Muscle layer of colon (tissue), 2 donors: ENCODE measurements at regions not wholly inside any gene's neighbourhood (a gene's known extent, or its start where the extent isn't known, plus 50 kb on each side); places are given as distances from the start of the nearest gene placed in this dataset.

Experiments
- H3K27ac ChIP-seq: one replicate; pipeline ENCODE4 v1.7.0; 2013; ENCODE audit warnings: low read depth, mild to moderate bottlenecking, low read length, moderate library complexity
- H3K27me3 ChIP-seq, 2 donors: one replicate each; pipeline ENCODE4 v1.7.0; 2013; ENCODE audit warnings: low read length in 2 of 2, mild to moderate bottlenecking in 2 of 2; ENCODE audit not compliant: insufficient read depth in 2 of 2, control insufficient read depth in 1 of 2
- H3K36me3 ChIP-seq: one replicate; pipeline ENCODE4 v1.7.0; 2013; ENCODE audit warnings: mild to moderate bottlenecking, low read length; ENCODE audit not compliant: insufficient read depth
- H3K4me1 ChIP-seq: one replicate; pipeline ENCODE4 v1.7.0; 2013; ENCODE audit warnings: mild to moderate bottlenecking, low read length; ENCODE audit not compliant: insufficient read depth
- H3K4me3 ChIP-seq, 2 donors: one replicate each; pipeline ENCODE4 v1.7.0; 2013; ENCODE audit warnings: low read length in 2 of 2, low read depth in 1 of 2, mild to moderate bottlenecking in 1 of 2, moderate library complexity in 1 of 2
- H3K9ac ChIP-seq: one replicate; pipeline ENCODE4 v1.7.0; 2013; ENCODE audit warnings: low read length
- H3K9me3 ChIP-seq: one replicate; pipeline ENCODE4 v1.7.0; 2013; ENCODE audit warnings: mild to moderate bottlenecking, low read length
- donor health status: abdominal sarcoma.
- donor health status: Adenocarcinoma of cecum.

DNA sequence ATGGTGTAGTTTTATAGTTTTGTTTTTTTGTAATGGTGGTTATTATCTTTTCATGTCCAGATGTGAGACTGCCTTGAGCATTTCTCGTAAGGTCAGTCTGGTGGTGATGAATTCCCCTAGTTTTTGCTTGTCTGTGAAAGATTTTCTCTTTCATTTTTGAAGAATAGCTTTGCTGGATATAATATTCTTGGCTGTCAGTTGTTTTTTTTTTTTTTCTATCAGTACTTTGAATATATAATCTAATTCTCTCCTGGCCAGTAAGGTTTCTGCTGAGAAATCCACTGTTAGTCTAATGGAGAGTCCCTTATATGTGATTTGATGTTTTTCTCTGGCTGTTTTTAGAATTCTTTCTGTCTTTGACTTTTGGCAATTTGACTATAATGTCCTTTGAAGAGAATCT is 106.9 kb downstream of the CARTPT start:
- H3K27me3 ChIP-seq = no peaks in the 10 kb centered on the region
- H3K9me3 ChIP-seq = no peaks in the 10 kb centered on the region
- H3K4me3 ChIP-seq = no peak overlapping the region
- no peaks in the 10 kb centered on the region for H3K36me3 ChIP-seq
- no peak overlapping the region for H3K27ac ChIP-seq
- no peak overlapping the region for H3K9ac ChIP-seq
- H3K4me1 ChIP-seq = peaks cover 10% of the 10 kb centered on the region

DNA sequence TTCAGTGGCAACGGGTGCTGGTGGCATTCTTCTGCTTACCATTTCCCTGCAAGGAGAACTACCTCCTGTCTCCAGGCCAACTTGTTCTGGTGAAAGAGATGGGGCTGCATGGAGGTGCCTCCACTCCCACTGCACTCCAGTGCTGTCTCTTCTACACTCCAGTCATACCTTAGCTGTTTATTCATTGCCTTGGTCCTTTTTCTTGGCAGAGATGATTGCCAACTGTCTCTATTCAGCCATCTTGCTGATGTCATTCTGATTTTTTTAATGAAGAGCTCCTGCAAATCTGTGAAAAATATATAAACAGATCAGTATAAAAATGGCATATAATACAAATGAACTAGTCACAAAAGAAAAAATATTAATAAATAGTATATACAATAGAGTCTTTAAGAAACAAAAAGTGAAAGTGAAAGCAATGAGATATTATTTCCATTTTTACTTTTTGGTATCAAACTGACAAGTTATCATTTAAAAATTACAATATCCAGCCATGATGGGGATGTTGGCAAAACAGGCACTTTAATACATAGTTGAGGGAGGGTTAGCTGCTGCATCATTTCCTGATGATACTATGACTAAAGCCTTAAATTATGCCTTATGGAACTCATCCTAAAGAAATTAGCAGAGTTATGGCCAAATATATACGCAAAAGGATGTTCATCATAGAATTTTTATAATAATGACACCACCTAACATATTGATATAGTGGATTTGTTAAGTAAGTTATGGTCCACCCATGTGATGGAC is 109.4 kb downstream of the CARTPT start:
- Histone ChIP-seq H3K36me3 (no peaks in the 10 kb centered on the region), H3K4me1 (peaks cover 10% of the 10 kb centered on the region), H3K9me3 (no peaks in the 10 kb centered on the region), H3K9ac (no peak overlapping the region), H3K4me3 (no peak overlapping the region), H3K27me3 (no peaks in the 10 kb centered on the region), H3K27ac (no peak overlapping the region)

DNA sequence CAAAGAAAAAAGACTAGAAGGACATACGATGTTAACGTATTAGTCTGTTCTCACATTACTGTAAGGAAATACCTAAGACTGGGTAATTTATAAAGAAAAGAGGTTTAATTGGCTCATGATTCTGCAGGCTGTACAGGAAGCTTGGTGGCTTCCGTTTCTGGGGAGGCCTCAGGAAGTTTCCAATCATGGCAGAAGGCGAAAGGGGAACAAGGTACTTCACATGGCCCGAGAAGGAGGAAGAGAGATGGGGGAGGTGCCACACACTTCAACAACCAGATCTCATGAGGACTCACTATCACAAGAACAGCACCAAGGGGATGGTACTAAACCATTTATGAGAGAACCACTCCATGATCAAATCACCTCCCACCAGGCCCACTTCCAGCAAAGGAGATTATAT is 110.1 kb downstream of the CARTPT start:
- Histone ChIP-seq H3K9ac (no peak overlapping the region), H3K36me3 (no peaks in the 10 kb centered on the region), H3K9me3 (no peaks in the 10 kb centered on the region), H3K4me1 (peaks cover 10% of the 10 kb centered on the region), H3K27ac (no peak overlapping the region), H3K4me3 (no peak overlapping the region), H3K27me3 (no peaks in the 10 kb centered on the region)

DNA sequence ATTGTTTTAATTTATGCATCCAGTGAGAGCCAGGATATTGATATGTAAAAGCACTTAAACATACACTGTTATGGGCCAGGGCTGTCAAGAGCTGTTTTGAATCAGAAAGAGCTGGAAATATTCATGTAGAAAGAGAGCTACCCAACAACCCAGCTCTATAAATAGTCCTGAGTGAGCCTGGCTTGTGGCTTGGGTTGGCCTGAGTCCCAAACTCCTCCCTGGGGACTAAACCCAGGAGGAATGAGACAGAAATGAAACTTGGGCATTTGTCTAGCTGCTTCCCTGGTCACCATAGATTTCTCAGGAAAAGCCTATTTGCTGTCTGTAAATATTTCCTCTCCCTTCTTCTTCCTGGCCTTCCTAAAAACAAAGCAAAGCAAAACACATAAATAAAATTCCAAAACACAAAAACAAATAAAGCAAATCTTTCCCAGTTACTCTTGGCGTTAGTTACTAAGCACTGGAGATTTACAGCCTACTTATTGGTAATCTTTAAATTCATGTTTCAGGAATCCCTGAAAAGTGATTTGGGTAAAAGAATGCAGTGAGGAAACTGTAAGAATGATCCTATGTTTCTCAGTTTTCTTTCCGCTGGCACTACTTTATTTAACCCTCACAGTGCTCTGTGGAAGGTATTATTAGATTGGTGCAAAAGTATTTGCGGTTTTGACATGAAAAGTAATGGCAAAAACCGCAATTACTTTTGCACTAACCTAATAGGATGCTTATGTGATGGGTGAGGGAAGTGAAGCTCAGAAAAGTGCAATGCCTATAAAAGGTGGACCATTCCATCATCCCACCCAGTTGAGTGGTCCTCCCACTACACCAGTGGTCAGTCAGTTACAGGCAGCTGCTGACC is 111.8 kb downstream of the CARTPT start:
- Histone ChIP-seq H3K4me1 (peaks cover 10% of the 10 kb centered on the region), H3K36me3 (no peaks in the 10 kb centered on the region), H3K9ac (no peak overlapping the region), H3K9me3 (no peaks in the 10 kb centered on the region), H3K27me3 (no peaks in the 10 kb centered on the region), H3K4me3 (no peak overlapping the region), H3K27ac (no peak overlapping the region)

DNA sequence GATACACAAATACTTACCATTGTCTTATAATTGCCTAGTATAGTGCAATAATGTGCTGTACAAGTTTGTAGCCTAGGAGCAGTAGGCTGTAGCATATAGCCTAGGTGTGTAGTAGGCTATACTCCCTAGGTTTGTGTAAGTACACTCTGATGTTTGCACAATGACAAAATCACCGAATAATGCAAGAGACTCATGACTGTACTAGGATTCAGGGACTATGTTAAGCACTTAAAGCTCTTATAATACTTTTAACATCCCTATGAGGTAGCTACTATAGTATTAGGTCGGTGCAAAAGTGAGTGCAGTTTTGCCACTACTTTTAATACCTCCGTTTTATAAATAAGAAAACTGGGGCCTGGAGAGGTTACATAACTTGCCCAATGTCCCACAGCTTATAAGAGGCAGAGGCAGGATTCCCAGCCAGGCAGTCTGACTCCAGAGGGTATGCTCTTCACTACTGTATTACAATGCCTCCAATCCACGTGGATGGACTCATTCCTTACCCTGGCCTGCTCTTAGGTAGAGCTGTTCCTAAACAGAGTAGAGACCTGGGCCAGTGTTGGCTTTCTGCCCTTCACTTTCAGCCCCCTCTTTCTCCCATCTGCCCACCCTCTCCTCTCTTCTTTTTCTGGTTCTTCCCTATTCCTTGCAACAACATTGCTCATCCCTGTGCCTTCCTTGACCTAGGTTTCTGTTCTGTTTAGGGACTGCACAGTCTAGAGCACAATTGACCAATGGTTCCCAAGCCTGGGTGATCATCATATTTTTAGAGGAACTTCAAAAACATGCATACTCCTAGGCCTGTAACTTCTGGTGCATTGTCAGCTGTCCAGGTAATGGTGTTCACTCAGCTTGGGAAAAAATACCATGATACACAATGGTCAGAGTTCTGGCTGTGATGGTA is 114.0 kb downstream of the CARTPT start:
- Histone ChIP-seq H3K36me3 (no peaks in the 10 kb centered on the region), H3K27ac (no peak overlapping the region), H3K27me3 (no peaks in the 10 kb centered on the region), H3K4me3 (no peak overlapping the region), H3K9me3 (no peaks in the 10 kb centered on the region), H3K9ac (no peak overlapping the region), H3K4me1 (peaks cover 10% of the 10 kb centered on the region)

DNA sequence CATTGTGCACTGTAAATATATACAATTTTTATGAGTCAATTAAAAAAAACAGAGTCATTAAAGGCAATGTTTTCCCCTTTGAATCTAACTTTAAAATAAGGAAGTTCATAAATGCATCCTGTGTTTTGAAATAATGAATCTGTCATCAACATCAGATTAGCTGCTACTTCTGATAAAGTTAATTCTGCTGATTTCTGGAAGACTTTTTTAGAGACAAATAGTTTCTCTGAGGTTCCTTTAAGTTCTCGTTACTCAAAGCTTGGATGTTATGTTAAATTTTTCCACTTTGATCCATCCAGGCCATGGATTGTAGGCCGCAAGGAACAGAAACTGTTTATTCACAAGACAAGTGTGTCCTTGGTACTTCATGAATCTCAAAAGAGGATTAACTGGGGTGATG is 115.5 kb downstream of the CARTPT start:
- Histone ChIP-seq H3K4me3 (no peak overlapping the region), H3K4me1 (peaks cover 10% of the 10 kb centered on the region), H3K9me3 (no peaks in the 10 kb centered on the region), H3K9ac (no peak overlapping the region), H3K27ac (no peak overlapping the region), H3K36me3 (no peaks in the 10 kb centered on the region), H3K27me3 (no peaks in the 10 kb centered on the region)

DNA sequence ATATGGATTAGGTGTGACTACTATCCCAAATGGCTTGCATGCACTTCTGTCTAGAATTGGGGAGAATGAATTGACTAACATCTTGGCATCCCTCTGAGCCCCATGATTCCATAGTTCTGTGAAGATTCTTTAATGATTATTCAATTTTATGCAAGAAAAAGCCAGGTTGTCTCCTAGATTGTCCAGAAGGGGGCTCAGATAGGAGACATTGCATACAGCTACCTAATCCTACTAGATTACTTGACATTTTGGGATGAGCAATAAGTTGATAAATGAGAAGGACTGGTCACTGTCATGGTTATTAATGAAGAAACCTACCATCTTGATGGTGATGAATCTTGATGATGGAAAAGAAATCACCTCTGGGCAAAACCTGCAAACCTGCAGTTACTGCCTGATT is 117.0 kb downstream of the CARTPT start:
- Histone ChIP-seq H3K4me3 (no peak overlapping the region), H3K4me1 (no peaks in the 10 kb centered on the region), H3K27me3 (no peaks in the 10 kb centered on the region), H3K9me3 (no peaks in the 10 kb centered on the region), H3K9ac (no peak overlapping the region), H3K36me3 (no peaks in the 10 kb centered on the region), H3K27ac (no peak overlapping the region)

DNA sequence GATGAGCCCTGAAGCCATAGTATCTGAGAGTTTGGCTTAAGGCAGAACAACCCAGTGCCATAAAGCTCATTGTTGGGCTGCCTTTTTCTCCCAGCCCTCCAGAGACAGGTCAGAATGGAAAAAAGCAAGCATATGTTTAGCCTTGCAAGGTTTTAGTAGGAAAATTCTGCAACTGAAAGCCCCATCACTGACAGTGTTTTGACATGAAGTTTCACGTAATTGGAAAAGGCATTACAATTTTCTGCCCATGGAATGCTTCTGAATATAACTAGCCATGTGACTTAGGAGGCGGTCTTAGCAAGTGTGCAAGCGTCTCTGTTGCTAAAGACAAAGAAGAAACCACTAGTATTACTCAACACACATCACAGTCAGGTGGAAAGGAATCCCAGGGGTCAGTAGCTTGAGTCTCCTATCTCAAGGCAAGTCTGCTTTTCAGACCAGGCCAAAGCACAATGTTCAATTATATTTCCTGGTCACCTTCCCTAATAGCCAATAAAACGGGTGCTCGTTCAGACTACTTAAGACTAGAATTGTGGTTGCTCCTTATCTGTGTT is 117.6 kb downstream of the CARTPT start:
- no peak overlapping the region for H3K4me3 ChIP-seq
- no peak overlapping the region for H3K27ac ChIP-seq
- no peaks in the 10 kb centered on the region for H3K27me3 ChIP-seq
- H3K4me1 ChIP-seq = no peaks in the 10 kb centered on the region
- no peaks in the 10 kb centered on the region for H3K36me3 ChIP-seq
- no peak overlapping the region for H3K9ac ChIP-seq
- H3K9me3 ChIP-seq = no peaks in the 10 kb centered on the region

DNA sequence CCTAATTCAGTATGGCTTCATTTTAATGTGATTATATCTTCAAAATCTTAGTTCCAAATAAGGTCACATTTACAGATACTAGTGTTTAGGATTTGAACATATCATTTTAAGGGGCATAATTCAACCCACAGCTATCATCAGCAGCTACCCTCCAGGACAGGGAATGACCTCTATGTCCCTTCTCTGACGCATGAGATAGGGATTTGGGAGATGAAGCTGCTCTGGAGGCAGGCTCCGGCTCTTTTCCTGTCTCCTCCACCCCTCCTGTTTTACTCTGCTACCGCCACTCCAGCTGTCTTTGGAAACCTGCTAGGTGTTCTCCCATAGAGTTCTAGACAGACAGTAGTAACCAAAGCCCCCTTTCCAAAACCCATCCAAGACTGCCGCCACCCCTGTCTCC is 119.2 kb downstream of the CARTPT start:
- H3K36me3 ChIP-seq = no peaks in the 10 kb centered on the region

DNA sequence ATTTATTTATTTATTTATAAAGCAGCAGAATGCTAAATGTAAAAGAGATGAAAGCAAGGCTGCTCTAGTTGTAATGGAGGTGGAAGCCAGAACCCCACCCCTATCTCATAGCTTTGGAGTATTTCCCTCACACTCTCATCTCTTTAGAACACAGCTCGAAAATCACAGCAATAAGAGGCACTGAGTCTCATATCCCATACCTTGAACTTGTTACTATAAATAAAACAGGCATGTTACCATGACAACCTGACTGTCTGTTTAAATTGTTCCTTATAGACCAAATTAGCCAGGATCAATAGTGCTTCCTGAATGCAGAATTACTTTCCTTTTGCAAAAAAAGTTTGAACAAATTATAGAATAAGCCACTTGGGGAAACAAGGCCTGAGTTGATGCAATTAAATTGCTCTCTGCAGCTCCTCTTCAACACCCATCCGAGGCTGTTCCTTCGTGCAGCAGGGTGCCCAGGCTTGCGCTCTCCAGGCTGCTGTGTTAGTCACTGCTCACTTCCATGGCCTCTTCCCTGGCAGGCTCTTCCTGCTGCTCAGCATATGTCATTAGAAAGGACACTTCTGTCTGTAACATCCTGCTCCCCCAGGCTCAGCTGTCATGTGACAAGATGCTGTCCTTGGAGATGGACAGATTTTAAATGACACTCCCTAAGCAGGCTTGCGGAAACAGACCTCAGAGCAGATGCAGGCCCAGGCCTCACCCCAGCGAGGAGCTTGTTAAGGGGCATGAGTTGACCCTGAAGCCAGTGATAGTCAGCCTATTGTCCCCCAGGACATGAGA is 120.2 kb downstream of the CARTPT start:
- Histone ChIP-seq H3K4me1 (no peaks in the 10 kb centered on the region), H3K4me3 (no peak overlapping the region), H3K36me3 (no peaks in the 10 kb centered on the region), H3K27ac (no peak overlapping the region), H3K9ac (no peak overlapping the region), H3K9me3 (no peaks in the 10 kb centered on the region), H3K27me3 (no peaks in the 10 kb centered on the region)

More for the DNA sequence above, 119.2 kb downstream of the CARTPT start:
- Histone ChIP-seq H3K27ac (no peak overlapping the region), H3K9me3 (no peaks in the 10 kb centered on the region), H3K4me1 (no peaks in the 10 kb centered on the region), H3K4me3 (no peak overlapping the region), H3K9ac (no peak overlapping the region), H3K27me3 (no peaks in the 10 kb centered on the region)
